GM18858 (cell line): ENCODE measurements at regions not wholly inside any gene's neighbourhood (a gene's known extent, or its start where the extent isn't known, plus 50 kb on each side); places are given as distances from the start of the nearest gene placed in this dataset.

ENCODE experiments used
- ATAC-seq: cut with Tn5 transposase; IDR thresholded peaks from one replicate; pipeline ENCODE4 v1.9.1; 2021; ENCODE audit not compliant: unreplicated experiment

DNA sequence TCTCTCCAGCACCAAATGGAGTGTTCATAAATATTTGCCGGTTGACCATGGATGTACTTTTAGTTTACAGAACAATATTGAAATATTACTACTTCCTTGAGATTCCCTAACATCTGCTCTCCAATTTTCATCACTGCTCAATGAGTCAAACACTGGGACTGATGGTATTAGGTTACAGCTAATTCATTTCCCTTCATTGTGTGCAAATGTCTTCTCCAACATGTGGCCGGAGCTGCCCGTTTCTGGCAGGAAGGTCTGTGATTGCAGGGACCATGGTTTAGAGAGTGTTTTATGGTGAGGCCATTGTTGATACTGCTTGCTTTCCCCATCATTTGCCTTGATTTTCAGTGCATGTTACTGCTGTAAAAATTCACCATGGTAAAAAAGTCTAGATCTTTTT, 209.3 kb downstream of the HS3ST3B1 start:
- ATAC-seq, result no peak

GRCh38 chr17:14508156-14508555, 207.3 kb downstream of the HS3ST3B1 start:
- ATAC-seq, result no peak

DNA sequence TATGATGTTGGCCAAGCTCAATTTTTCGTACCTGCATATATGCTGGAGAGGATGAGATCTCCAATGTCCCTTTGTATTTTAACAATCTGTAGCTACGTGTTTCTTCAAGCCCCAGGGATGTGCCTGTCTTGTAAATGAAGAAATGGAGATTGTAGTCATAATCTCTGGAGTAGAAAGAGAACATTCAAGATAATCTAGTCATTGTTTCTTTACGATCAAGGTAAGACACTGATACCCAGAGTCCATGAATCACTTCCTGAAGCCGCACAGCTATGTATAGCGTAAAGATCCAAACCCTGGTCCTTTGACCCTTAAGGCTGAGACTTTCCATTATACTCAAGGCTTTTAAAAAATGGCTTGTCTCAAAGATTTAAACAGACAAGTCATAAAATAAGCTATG, 205.5 kb downstream of the HS3ST3B1 start:
- ATAC-seq, result no peak

- no peak for ATAC-seq
These were observed 204.7 kb downstream of the HS3ST3B1 start for GRCh38 chr17:14505606-14506005.

GRCh38 chr17:14499976-14500375, 199.1 kb downstream of the HS3ST3B1 start:
- ATAC-seq, result no peak

- ATAC-seq, result no peak
These were observed 197.9 kb downstream of the HS3ST3B1 start for GRCh38 chr17:14498812-14499211.

GRCh38 chr17:14494161-14494560, 193.3 kb downstream of the HS3ST3B1 start:
- no peak for ATAC-seq

GRCh38 chr17:14489986-14490385, 189.1 kb downstream of the HS3ST3B1 start:
- no peak for ATAC-seq

GRCh38 chr17:14488958-14489550, 188.2 kb downstream of the HS3ST3B1 start:
- no peak for ATAC-seq

- no peak for ATAC-seq
These were observed 186.2 kb downstream of the HS3ST3B1 start for GRCh38 chr17:14487068-14487467.

DNA sequence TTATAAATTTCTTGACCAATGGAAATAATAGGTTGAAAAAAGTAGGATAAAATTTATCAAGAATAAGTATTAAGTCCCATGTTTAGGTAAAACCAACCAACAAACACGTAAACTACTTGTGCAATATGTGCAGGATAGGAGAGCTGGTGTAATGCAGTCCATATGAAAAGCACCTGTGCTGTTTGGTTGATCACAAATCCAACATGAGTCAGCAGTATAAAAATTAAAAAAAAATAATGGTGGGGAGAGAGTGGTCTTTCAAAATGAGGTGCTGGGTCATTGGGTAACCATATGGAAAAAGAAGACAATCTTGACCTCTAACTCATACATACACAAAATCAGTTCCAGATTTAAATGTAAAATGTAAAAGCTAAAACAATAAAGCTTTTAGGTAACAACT, 181.8 kb downstream of the HS3ST3B1 start:
- no peak for ATAC-seq

DNA sequence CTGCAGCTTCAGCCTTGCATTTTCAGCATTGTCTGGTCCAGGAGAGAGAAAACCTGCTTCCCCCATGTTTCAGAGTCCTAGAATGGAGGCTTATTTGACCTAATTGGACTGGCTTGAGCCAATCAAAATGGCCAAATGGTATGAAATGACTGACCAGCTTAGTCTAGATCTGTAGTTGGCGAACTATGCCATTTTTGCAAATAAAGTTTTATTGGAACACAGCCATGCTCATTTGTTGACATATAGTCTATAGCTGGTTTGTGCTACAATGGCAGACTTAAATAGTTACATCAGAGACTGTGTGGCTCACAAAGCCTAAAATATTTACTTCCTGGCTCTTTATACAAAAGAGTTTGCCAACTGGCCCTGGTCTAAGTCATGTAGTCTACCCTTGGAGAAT, 180.8 kb downstream of the HS3ST3B1 start:
- no peak for ATAC-seq

GRCh38 chr17:14474591-14474990, 173.7 kb downstream of the HS3ST3B1 start:
- ATAC-seq, result no peak

- no peak for ATAC-seq
These were observed 170.2 kb downstream of the HS3ST3B1 start for GRCh38 chr17:14471052-14471451.

- ATAC-seq, result no peak
These were observed 169.5 kb downstream of the HS3ST3B1 start for GRCh38 chr17:14470417-14470816.

DNA sequence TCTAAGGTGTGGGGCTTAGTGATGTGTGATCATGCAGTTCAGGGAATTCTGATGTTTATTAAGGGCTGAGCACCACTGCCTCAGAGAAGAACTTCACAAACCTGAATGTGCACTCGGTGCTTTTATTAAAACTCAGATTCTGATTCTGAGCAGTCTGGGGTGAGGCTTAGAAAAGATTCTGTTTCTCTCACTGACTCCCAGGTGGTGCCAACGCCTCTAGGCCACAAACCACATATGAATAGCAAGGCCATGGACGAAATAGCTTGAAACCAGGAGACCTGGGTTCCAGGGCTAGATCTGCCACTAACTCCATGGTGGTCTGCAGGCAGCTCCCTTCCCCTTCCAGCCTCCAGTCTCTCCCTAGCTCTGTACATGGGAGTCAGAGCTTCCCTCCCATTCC, 169.1 kb downstream of the HS3ST3B1 start:
- no peak for ATAC-seq

GRCh38 chr17:14468858-14469257, 168.0 kb downstream of the HS3ST3B1 start:
- no peak for ATAC-seq

- no peak for ATAC-seq
These were observed 160.3 kb downstream of the HS3ST3B1 start for GRCh38 chr17:14461227-14461548.

- ATAC-seq, result no peak
These were observed 159.8 kb downstream of the HS3ST3B1 start for GRCh38 chr17:14460516-14461226.

DNA sequence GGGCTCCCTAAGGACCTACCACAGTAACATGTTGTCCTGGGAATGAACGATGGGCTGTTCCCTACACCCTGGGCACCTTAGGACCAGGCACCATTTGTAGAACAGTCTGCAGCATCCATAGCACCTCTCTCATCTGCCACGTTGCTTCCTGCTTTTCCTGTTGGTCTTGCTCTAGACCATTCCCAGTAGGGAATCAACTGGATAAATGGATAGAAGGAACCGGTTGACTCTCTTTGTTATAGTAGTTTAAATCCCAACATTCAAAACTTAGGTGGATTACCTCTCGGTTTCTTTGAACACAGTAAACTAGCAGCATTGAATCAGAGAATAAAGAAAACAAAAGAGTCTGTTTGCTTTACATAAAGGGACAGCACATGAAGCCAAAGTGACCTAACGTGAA, 159.1 kb downstream of the HS3ST3B1 start:
- no peak for ATAC-seq

DNA sequence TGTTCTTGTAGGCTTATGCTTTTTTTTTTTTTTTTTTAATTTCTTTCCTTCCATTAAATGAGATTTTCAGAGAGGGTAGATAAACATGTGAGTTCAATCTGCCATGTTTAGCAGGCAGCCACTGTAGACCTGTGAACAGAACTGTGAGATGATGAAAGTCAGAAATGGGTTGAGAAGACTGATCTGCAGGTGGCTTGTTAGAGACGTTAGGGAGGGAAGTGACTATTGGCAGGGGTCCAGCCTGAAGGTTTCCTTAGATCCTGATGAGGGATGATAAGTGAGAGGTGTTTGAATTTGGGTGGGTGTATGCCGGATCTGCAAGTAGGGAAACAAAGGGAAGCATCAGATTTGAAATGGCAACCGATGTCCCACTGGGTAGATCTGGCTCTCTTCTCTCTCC, 157.8 kb downstream of the HS3ST3B1 start:
- ATAC-seq, result no peak

- no peak for ATAC-seq
These were observed 153.9 kb downstream of the HS3ST3B1 start for GRCh38 chr17:14454746-14455145.

- no peak for ATAC-seq
These were observed 152.0 kb downstream of the HS3ST3B1 start for GRCh38 chr17:14452856-14453255.
